ENCODE measurements at regions not wholly inside any gene's neighbourhood (a gene's known extent, or its start where the extent isn't known, plus 50 kb on each side); places are given as distances from the start of the nearest gene placed in this dataset.

- TF ChIP-seq REST (IDR thresholded peaks at IDR 0.05; ENCODE audit: insufficient read depth in 1 of 2, low read depth in 2 of 2, low read length in 1 of 2) (no peak), CTCF (IDR thresholded peaks at IDR 0.05) (no peak)
Measured at GRCh38 chr7:65254061-65254460, 119.6 kb upstream of the ZNF92 start.
